Amygdala (tissue), 56 donors: ENCODE measurements at regions not wholly inside any gene's neighbourhood (a gene's known extent, or its start where the extent isn't known, plus 50 kb on each side); places are given as distances from the start of the nearest gene placed in this dataset.
"Not testable (repeated sequence)": the region's sequence is repeated elsewhere in the genome, so short reads cannot be mapped to it uniquely, and the experiment has no call there.

Experiments used
- DNase-seq, 56 donors: peaks; one replicate each; lab custom pipeline; 2025; lab: John Stamatoyannopoulos, UW

DNA sequence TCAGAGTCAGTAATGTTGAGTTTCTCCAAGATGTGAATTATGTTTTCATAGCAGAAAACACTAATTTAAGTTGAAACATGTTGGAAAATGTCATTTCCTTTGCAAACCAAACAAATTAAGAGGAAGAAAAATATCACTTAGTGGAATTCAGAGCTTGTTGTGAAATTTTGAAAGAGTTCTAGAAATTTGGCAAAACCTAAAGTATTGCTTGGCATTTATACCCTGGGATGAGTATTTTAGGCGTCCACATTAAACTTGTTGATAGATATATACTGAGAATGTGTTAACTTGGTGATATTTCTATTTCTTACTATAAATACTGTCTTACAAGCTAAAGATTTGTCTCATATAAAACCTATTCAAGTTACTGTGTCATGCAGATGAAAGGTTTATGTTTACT lies 335.2 kb downstream of the NSUN3 start:
- DNase-seq = no peak

DNA sequence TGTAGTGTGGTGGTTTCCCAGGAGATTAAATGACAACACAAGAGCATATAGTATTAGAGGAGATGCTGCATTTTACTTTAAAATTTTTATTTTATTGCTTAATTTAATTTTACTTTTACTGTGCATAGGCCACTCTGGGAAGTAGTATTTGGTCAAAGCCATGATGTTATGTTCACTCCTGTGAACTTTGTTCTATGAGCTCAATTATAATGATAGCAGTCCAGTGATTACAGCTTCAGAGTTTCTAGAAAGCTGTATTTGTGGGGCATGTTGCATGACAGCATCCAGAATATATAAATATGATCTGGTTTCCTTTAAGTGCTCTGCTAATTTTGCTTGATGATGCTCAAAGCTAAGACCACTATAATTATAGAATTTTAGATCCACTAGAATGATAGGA lies 338.6 kb downstream of the NSUN3 start:
- no peak for DNase-seq

DNA sequence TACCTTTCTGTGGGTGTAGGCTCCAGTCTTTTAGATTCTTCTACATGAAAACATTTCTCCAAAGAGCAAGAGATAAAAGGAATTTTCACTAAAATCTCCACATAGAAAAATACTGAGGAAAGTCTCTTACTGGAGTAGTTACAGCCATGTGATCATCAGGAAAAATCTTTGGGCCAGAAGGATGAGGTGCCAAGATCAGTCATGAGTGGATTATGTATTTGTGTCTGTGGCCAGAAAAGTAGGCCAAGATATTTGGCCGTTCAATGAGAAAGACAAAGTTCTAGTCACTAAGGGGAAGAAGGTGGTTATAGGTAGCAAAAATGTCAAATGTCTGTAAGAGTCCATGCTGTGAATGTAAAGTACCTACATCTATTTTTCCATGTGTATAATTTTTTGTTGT lies 339.3 kb downstream of the NSUN3 start:
- no peak for DNase-seq

DNA sequence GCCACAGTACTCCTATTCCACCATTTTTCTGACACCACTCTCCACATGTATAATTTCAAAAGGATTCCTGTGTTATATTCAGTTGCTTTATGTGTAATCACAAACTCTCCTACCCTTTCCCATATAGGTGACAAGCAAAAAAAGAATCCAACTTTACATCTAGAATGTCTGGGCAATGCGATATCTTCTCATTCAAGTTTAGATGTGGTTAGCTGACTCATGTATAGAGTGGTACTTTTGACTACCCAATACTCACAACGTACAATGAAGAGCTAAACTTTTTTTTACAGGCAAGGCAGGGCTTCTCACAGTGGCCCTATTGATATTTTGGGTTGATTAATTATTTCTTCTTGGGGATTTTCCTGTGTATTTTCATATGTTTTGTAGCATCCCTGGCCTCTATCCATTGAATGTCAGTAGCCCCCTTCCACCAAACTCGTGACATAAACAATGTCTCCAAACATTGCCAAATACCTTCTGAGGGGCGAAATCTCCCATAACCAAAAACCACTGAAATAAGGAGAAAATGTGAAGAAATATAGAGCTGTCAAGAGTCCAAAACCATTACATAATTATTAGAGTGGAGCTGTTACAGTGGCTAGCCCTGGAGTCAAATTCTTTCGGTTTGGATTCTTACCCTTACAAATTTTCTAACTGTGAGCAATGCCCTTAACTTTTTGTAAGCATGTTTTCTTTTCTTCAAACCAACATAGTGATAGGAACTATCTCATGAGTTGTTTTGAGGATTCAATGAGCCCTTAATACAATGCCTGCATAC lies 342.6 kb downstream of the NSUN3 start:
- no peak for DNase-seq

DNA sequence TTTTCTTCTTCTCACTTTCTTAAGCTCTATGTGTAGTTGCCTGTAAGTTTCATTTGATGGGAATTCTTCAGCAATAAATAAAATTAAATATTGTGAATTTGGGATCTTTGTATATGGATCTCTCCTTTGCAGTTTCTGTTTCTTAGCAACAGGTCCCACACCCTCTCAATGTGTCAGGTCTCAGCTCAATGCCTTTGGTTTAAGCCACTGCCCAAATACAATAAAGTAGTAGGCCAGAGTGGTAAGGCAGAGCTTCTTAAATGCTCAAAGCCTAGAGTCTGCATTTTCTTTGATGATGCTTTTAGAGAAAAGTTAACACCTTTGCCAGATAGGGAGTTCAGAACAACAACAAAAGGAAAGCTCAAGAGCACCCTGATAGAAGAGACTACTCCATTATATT lies 343.7 kb downstream of the NSUN3 start:
- no peak for DNase-seq

DNA sequence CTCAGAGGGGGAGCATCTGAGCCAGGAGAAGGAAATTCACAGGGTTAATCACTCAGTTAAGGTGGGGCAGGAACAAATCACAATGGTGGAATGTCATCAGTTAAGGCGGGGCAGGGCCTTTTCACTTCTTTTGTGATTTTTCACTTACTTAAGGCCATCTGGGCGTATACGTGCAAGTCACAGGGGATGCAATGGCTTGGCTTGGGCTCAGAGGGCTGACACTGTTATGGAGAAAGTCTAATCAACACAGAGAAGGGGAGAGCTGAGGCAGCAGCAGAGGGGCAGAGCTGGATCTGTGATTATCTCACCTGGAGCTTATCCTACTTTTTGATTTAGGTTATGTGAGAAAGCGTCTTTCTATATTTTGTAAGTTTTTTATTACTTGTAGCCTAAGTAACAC lies 350.1 kb downstream of the NSUN3 start:
- DNase-seq = not testable (repeated sequence)

DNA sequence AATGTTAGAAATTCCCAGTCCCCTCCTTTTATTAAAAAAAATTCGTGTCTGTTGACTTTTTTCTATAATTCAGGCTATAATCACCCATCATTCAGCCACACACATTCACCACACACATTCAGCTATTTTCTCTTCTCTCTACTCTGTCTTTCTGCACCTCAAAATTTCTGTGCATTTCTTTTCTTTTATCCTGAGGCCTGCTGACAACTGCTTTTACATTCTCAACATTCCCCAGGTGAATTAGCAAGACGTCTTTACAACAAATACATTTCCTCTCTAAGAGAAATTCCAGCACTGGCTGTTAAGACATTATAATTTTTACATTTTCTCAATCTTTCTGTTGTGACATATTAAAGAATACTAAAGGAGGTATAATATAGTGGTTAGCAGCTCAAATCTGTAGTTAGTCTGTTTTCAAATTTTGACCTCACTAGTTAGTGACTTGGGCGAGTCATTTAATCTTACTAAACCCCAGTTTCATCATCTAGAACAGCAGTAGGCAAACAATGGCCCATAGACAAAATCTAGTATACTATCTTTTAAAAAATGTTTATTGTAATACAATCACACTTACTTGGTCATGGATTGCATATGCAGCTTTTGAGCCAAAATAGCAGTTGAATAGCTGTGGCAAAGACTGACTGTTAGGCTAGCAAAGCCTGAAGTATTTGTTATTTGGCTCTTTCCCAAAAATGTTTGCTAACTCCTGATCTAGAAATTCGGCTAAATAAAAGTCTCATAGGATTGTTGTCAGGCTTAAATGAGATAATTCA lies 350.7 kb downstream of the NSUN3 start:
- no peak for DNase-seq

DNA sequence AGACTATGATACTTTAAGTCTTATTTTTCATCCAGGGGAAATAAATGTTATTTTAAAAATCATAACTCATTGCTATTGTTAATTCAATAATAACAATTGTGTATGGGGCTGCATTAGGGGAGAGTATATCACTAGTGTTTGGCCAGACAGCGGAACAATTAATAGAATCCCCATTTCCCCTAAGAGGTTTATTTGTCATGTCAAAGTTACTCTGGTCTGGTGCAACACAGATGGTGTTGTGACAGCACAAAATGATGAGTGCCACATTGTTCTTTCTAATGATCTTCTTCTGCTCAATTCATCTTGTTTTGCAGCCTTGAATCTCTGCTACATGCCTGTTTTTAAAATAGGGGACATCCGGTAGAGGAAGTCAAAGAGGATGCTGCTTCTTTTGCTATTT lies 351.6 kb downstream of the NSUN3 start:
- DNase-seq = no peak

DNA sequence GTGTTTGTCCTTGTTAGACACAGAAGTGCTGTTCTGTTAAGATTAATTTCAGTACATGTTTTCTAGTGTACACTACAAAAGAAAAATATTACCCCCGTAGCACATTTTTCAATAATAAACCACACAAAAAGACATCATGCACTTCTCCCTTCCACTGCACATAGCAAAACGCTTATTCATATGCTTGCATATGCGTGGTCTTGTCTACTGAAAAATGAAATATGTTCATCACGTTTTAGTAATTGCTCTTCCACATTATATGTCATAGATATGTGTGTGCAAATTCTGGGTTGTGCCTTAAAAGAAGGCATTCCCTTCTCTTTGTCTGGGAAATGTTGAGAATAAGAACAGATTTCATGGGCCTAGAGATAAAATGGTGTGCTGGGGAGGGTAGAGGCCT lies 353.9 kb downstream of the NSUN3 start:
- no peak for DNase-seq

DNA sequence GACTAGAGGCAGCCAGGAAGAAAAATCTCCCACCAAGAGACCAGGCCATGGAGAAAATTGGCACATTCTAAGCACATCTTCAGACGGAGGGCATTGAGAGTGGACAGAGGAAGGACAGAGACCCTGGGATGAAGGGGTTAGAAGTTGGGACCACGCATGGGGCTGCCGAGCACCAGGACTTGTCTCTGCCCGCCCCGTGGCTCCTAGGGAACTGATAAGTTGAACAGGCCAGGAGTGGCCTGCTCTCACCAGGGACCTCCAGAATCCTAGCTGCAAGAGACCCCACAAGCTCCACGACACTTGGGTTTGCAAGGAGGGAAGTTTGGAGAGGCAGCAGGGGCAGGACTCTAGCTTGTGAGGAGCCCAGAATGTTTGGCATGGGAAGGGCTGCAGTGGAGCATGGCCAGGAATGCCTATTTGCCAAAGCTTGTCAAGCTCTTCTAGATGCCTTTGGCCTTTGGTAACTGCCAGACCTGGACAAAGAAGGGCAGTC lies 355.1 kb downstream of the NSUN3 start:
- DNase-seq = no peak

DNA sequence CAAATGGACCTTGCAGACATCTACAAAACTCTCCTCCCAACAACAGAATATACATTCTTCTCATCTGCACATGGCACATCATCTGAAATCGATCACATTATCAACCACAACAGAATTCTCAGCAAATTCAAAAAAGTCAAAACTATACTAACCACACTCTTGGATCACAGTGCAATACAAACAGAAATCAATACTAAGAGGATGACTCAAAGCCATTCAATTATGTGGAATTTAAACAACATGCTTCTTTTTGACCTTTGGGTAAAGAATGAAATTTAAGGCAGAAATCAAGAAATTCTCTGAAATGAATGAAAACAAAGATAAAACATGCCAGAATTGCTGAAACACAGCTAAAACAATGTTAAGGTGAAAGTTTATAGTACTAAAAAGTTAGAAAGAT lies 358.1 kb downstream of the NSUN3 start:
- no peak for DNase-seq

DNA sequence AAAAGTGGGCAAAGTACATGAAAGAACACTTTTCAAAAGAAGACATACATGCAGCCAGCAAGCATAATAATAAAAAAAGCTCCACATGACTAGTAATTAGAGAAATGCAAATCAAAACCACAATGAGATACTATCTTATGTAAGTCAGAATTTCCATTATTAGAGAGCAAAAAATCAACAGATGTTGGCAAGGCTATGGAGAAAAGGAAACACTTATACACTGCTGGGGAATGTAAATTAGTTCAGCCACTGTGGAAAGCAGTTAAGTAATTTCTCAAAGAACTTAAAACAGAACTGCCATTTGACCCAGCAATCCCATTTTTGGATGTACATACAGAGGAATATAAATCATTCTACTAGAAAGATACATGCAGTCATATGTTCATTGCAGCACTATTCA lies 360.7 kb downstream of the NSUN3 start:
- DNase-seq = no peak

DNA sequence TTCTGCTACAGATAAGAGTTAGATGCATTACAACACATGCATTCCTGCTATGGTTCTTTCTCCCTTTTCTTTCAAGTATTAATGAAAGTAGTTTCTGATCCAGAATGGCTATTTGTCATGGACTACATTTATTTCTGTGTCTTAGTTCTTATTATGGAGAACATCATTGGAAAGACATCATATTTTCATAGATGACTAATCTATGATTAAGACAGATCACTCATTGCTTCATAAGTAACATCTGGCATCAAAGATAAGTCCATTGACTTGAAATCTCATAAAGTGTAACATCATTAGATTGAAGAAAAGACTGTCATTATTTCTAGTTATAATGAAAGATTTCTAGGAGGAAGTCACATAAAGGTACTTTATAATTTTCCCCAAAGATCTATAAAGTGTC lies 366.7 kb downstream of the NSUN3 start:
- no peak for DNase-seq

DNA sequence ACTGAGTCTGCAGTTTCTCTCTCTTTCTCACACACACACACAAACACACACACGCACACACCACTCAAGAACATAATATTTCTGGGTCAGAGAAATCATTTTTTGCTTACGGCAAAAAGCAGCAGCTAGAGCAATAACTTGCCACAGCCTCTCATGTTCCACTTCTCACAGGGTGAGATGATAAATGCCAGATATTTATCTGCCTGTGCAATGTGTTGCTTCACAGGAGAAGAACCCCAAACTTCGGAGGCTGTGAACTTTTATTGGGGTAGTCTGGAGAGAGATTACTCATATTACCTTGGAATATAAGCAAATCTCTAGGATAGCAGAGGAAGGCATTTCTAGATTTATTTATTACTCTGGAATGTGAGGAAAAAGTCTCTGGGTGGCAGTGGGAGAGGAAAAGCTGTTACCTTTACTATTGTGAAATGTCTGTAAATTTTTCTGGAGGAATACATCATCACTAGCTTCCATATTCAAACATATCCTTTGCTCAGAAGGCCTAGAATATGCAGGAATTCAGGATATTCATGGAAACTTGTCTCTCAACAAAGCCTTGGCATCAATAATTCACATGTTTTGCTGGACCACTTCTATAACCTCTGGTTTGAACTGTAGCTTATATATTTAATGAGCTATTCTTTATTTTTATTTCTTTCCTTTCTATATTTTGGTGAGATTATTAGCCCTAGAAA lies 369.2 kb downstream of the NSUN3 start:
- no peak for DNase-seq

DNA sequence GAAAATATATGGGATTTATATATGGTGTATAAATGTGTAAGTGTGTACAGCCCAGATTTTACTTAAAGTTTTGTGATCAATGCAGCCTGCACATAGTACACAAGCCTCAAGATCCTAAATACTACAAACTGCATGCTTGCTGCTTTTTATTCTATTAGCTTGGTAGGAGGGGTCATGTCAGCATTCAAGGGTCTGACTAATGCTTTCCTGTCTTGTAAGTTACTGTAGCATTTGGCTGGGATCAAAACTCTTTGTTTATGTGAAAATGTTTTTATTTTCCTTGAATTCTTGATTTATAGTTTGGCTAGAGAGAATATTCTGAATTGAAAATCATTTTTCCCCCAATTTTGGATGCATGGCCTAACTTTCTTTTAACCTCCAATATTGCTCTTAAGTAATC lies 370.9 kb downstream of the NSUN3 start:
- no peak for DNase-seq

DNA sequence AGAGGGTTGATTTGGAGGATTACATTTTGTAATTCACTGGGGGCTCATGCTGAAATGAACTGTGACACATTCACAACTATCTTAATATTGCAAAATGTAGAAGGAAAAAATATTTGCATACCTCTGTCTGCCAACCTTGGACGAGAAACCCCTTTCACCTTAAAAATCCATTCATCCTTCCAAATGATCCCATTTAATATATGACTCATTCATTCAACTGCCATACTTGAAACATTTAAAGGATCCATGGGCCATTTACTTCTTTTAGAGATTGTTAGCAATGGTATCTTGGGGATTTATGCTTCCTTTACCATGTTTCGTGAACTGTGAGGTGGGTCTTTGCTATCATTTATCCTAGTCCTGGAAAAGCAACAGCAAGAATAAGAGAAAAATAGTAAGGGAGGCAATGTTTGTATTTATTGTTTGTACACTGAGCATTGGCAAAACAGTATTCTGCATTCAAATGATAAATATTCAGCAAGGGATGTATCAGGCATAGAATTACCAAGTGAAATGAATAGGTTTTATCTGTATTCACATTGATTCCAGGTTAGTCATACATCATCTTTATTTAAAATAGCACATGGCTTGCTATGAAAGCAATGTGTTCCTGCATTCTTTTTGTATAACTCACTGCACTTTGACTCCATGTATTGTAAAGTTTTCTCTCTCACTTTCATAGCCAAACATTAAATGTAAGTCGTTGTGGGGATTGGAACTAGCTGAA lies 378.1 kb downstream of the NSUN3 start:
- no peak for DNase-seq

DNA sequence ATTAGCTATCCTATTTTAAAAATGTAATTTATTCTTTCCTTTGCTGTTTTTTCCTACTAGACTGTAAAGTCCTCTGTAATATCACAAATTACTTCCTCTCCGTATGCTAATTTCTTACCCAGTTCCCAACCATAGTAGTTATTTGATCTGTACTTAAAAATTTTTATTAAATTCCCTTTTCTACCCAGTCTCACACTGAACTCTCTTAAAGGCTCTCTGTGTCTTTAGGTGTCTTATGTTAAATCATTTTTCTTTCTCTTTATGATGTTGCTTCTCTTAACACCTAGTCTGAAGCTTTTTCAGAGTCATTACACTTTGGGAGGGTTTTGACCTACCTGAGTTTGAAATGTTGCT lies 378.6 kb downstream of the NSUN3 start:
- no peak for DNase-seq

DNA sequence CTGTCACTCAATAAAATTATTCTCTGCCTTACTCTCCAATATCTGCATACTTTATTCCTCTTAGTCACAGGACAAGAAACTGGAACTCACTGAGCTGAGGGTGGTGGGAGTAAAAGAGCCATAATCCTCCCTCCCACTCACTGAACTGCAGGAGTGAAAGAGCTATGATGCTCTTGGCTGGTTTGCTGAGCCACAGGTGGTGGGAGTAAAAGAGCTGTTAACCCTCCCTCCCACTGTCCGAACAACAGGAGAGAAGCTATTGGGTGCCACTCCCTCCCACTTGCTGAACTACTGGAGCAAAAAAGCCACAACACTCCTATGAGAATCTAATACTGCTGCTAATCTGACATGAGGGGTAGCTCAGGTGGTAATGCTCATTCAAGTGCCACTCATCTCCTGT lies 391.0 kb downstream of the NSUN3 start:
- no peak for DNase-seq

DNA sequence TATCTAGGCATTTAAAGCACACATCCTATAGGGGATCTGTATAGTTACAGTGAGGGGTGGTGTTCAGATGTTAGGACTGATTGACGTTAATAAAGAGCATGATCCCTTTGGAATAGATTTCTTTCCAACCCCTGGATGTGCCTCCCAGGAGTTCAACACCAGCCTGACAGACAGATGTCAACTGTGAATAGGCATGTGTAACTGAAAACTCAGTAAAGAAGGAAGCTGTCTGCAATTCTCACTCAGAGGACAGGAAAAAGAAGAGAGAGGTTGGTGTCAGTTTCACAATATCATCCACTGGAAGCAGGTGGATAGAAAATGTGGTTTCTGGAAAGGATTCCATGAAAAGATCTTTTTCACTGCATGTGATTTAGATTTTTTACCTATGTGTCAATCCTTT lies 396.3 kb downstream of the NSUN3 start:
- DNase-seq = no peak

DNA sequence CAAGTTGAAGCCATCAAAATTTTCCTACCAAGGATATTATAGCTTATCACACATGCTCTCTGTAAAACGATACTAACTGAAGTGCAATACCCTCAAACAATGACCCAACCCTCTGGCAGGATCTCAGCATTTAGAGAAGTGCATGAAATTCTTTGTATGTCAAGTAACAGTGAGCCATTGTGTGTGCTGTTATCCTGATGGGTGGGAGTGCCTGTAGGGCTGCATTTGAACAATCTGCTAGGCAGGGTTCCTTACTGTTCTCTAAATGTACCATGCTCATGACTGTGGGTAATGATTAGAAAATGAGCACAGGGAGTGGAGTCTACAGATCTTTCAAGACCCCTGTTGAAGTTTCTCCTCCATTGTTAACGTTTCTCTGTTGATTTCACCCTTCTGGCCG lies 398.1 kb downstream of the NSUN3 start:
- no peak for DNase-seq

DNA sequence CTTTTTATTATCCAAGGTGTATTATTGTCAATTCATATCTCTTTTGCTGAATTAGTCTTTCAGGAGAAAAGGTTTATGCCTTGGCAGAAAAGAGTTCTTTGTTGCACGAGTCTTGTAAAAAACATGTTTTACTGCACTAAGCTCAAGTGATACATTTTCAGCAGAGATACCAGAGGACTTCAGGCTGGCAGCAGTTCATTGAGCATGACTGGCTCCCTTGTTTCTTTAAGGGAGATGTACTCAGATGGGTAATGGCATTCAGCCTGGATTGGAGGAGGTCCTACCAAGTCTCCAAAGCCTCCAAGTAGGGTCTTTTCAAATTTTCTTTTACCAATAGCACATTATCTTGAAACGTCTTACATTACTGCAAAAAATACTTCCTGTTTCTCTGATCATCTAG lies 400.1 kb downstream of the NSUN3 start:
- no peak for DNase-seq
